Endothelial cell of umbilical vein (primary cell): ENCODE measurements at regions not wholly inside any gene's neighbourhood (a gene's known extent, or its start where the extent isn't known, plus 50 kb on each side); places are given as distances from the start of the nearest gene placed in this dataset.

Source experiments
- BruUV-seq: library from RNA; stranded (reverse); fragments of 400-500 nt; replicated peaks from 2 replicates; lab custom pipeline; 2021; lab: Mats Ljungman, UMichigan
- CTCF ChIA-PET: fragments of 300-600, 350-600 bp; sonication (Branson Sonifier 250); formaldehyde crosslinking; loops from one replicate; lab custom pipeline; 2021; ENCODE audit warnings: antibody characterized with exemption, inconsistent platforms; lab: Charles Lee
- POLR2A ChIA-PET: fragments of 300-600, 350-600 bp; sonication (Branson Sonifier 250); formaldehyde crosslinking; loops from one replicate; lab custom pipeline; 2021; ENCODE audit warnings: antibody characterized with exemption, inconsistent platforms; lab: Charles Lee
- DNase-seq: peaks from one replicate; pipeline ENCODE4 v3.0.0-alpha.2; 2011; ENCODE audit warnings: low read depth, low spot score
- FAIRE-seq: peaks from 2 replicates; lab custom pipeline; 2011; peaks lifted over from hg19 to GRCh38; lab: Jason Lieb, UNC
- H2AFZ ChIP-seq: 2 replicates; pipeline ENCODE4 v1.6.0; 2012; ENCODE audit warnings: low read depth, low read length, control low read depth, inconsistent platforms
- H3K27ac ChIP-seq: 2 replicates; pipeline ENCODE4 v1.5.1; 2011; ENCODE audit warnings: low read depth, mild to moderate bottlenecking, control low read depth, low read length, moderate library complexity; ENCODE audit not compliant: insufficient read depth
- H3K27me3 ChIP-seq, 2 experiments: 2 replicates each; pipeline versions ENCODE4 v1.6.0 to v1.6.1; 2011; ENCODE audit warnings: low read length in 2 of 2, mixed read lengths in 1 of 2; ENCODE audit not compliant: control insufficient read depth in 2 of 2, insufficient read depth in 2 of 2
- H3K36me3 ChIP-seq, 2 experiments: 2 replicates in 1 of 2; 3 replicates in 1 of 2; pipeline ENCODE4 v1.5.1; 2011; ENCODE audit warnings: low read length in 2 of 2, mild to moderate bottlenecking in 1 of 2, moderate library complexity in 1 of 2; ENCODE audit not compliant: control insufficient read depth in 2 of 2, insufficient read depth in 2 of 2; ENCODE audit errors: extremely low read depth in 1 of 2
- H3K4me1 ChIP-seq: 3 replicates; pipeline ENCODE4 v1.5.1; 2011; ENCODE audit warnings: mild to moderate bottlenecking, low read length; ENCODE audit not compliant: control insufficient read depth, insufficient read depth; ENCODE audit errors: extremely low read depth
- H3K4me2 ChIP-seq: 2 replicates; pipeline ENCODE4 v1.6.1; 2011; ENCODE audit warnings: low read length, control low read depth, mixed read lengths; ENCODE audit not compliant: insufficient read depth
- H3K4me3 ChIP-seq, 3 experiments: fragments of 200-600 bp in 1 of 3; sonication (generic), shearing (Covaris generic) in 1 of 3; replicated peaks in 1 of 3; 2 replicates each; pipeline ENCODE4 v1.5.1; 2011 to 2016; ENCODE audit warnings: control low read depth in 3 of 3, low read length in 3 of 3, mild to moderate bottlenecking in 2 of 3, inconsistent platforms in 1 of 3, low read depth in 1 of 3, moderate library complexity in 1 of 3; ENCODE audit not compliant: insufficient read depth in 1 of 3
- H3K79me2 ChIP-seq: 2 replicates; pipeline ENCODE4 v1.6.0; 2012; ENCODE audit warnings: low read length, inconsistent platforms; ENCODE audit not compliant: control insufficient read depth, insufficient read depth
- H3K9ac ChIP-seq: replicated peaks from 2 replicates; pipeline ENCODE3; 2011; ENCODE audit warnings: low read length, control low read depth; ENCODE audit not compliant: insufficient read depth; ENCODE audit errors: extremely low read depth
- H3K9me1 ChIP-seq: replicated peaks from 3 replicates; pipeline ENCODE4 v1.6.0; 2011; ENCODE audit warnings: mild to moderate bottlenecking, low read length; ENCODE audit not compliant: control insufficient read depth, insufficient read depth; ENCODE audit errors: extremely low read depth
- H3K9me3 ChIP-seq: replicated peaks from 2 replicates; pipeline ENCODE4 v1.5.1; 2012; ENCODE audit warnings: low read length, inconsistent platforms; ENCODE audit not compliant: control insufficient read depth, insufficient read depth
- H4K20me1 ChIP-seq: replicated peaks from 2 replicates; pipeline ENCODE3; 2011; ENCODE audit warnings: mild to moderate bottlenecking, low read length; ENCODE audit not compliant: control insufficient read depth, insufficient read depth; ENCODE audit errors: extremely low read depth
- CTCF ChIP-seq, 2 donors: IDR thresholded peaks; 1 replicate in 1 of 2; 2 replicates in 1 of 2; pipeline ENCODE4 v1.5.1; 2011; ENCODE audit warnings: low read length in 2 of 2, mild to moderate bottlenecking in 2 of 2, moderate library complexity in 2 of 2, control low read depth in 1 of 2, inconsistent platforms in 1 of 2, low read depth in 1 of 2; ENCODE audit not compliant: insufficient read depth in 1 of 2; ENCODE audit errors: extremely low read depth in 1 of 2
- EZH2 ChIP-seq: IDR thresholded peaks from 2 replicates; pipeline ENCODE4 v1.6.1; 2012; ENCODE audit warnings: borderline replicate concordance, low read depth, mild to moderate bottlenecking, moderate library complexity, low read length, inconsistent platforms; ENCODE audit not compliant: severe bottlenecking
- FOS ChIP-seq: IDR thresholded peaks from 2 replicates; pipeline ENCODE4 v1.6.1; 2011; ENCODE audit warnings: mild to moderate bottlenecking, low read length, moderate library complexity, borderline replicate concordance; ENCODE audit not compliant: insufficient read depth
- GATA2 ChIP-seq: IDR thresholded peaks from 2 replicates; pipeline ENCODE4 v1.7.0; 2011; ENCODE audit warnings: low read depth, mild to moderate bottlenecking, moderate library complexity, mixed read lengths, low read length; ENCODE audit not compliant: insufficient read length, insufficient read depth
- JUN ChIP-seq: IDR thresholded peaks from 2 replicates; pipeline ENCODE4 v1.6.1; 2011; ENCODE audit warnings: borderline replicate concordance, low read depth; ENCODE audit not compliant: insufficient read length, insufficient read depth
- MAX ChIP-seq: IDR thresholded peaks from 2 replicates; pipeline ENCODE4 v1.6.1; 2011; ENCODE audit not compliant: insufficient read depth, insufficient read length
- MYC ChIP-seq: IDR thresholded peaks from one replicate; pipeline ENCODE4 v1.6.1; 2011; ENCODE audit warnings: mild to moderate bottlenecking, low read depth, low read length
- POLR2A ChIP-seq: IDR thresholded peaks from 2 replicates; pipeline ENCODE4 v1.6.1; 2012; ENCODE audit warnings: low read depth, mild to moderate bottlenecking, control low read depth, low read length
- POLR2AphosphoS5 ChIP-seq: IDR thresholded peaks from 2 replicates; pipeline ENCODE4 v1.6.1; 2012; ENCODE audit warnings: low read depth, mild to moderate bottlenecking, control low read depth, low read length, moderate library complexity; ENCODE audit not compliant: insufficient read depth
- dilution Hi-C: fragments of 300-500 bp; cut with MboI; formaldehyde crosslinking; loops from one replicate; pipeline ENCODE4 v1.15.0; 2019; ENCODE audit warnings: low sequenced_read_pairs; ENCODE audit not compliant: extremely low pct_ligation_motif_present
- intact Hi-C: fragments of 100-400 bp; cut with micrococcal nuclease; formaldehyde crosslinking; loops from one replicate; pipeline ENCODE4 v1.10.0; 2022

DNA sequence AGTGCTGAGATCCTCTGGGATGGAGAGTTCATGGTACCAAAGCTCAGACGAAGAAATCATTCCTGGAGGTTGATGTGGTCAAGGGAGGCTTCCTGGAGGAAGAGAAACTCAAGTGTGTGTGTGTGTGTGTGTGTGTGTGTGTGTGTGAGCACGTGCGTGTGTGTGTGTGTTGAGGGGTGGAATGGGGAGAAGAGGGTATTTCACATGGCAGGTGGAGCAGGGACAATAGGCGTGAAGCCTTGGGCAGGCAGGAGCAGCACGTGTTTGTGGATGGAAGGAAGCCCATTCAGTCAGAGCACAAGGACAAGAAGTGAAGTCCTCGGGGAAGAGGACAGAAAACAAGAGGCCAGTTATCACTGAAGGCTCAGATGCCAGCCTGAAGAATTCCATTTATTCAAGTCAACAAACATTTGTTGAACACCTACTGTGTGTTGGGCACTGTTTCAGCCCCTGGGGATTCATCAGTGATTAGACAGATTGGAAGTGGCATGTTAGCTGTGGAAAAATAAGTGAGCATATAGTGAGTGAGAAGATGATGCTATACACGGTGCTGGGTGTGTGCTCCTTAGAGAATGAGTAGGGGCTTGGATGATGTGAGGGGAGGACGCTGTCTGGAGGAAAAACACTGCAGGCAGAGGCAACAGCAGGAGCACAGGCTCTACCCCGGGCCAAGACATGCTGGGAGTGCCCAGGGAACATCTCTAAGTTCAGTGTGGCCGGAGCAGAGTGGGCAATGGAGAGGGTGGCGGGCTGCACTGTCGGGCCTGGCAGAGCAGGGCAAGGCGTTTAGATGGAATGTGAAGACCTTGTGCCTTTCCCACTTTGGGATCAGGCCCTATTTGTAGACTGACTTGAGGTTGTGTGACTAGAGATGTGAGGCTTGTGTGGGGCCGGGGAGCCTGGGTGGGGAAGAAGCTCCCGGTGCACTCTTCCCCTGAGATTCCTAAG is 267.1 kb downstream of the CBLN1 start:
- intact Hi-C loops = no loop called here
- H3K4me1 ChIP-seq = no peaks in the 10 kb centered on the region
- no peak for TF ChIP-seq JUN
- TF ChIP-seq GATA2 = no peak
- no peak for TF ChIP-seq EZH2
- TF ChIP-seq CTCF (IDR thresholded peaks at IDR 0.05; ENCODE audit: extremely low read depth in 1 of 2, insufficient read depth in 1 of 2, low read depth in 1 of 2, low read length in 2 of 2) = no peak
- no peak for TF ChIP-seq FOS
- no peak for TF ChIP-seq POLR2AphosphoS5
- no peak for TF ChIP-seq MYC
- TF ChIP-seq POLR2A = no peak
- no peak for TF ChIP-seq MAX
- H3K79me2 ChIP-seq = no peaks in the 10 kb centered on the region
- H3K27me3 ChIP-seq = no peaks in the 10 kb centered on the region
- H2AFZ ChIP-seq = no peak overlapping the region
- FAIRE-seq (no peak), DNase-seq (no peak)
- H3K27ac ChIP-seq = no peak overlapping the region
- POLR2A ChIA-PET = no interaction called here
- H3K4me3 ChIP-seq = no peak overlapping the region
- no peaks in the 10 kb centered on the region for H3K9me3 ChIP-seq
- CTCF ChIA-PET = no interaction called here
- BruUV-seq = no TSS peak
- dilution Hi-C loops = no loop called here
- no peak overlapping the region for H3K9ac ChIP-seq
- no peak overlapping the region for H3K4me2 ChIP-seq
- H3K36me3 ChIP-seq = no peaks in the 10 kb centered on the region
- H3K9me1 ChIP-seq = no peaks in the 10 kb centered on the region
- no peaks in the 10 kb centered on the region for H4K20me1 ChIP-seq
